ENCODE measurements at regions not wholly inside any gene's neighbourhood (a gene's known extent, or its start where the extent isn't known, plus 50 kb on each side); places are given as distances from the start of the nearest gene placed in this dataset.

- Histone ChIP-seq H3K9ac (ENCODE audit: extremely low read depth, insufficient read length, low read length) (no peak overlapping the region), H3K23me2 (ENCODE audit: insufficient read length, low read depth, low read length, poor library complexity, severe bottlenecking) (no peaks in the 10 kb centered on the region), H2BK20ac (ENCODE audit: low read depth, low read length, poor library complexity, severe bottlenecking) (no peak overlapping the region), H3K4ac (ENCODE audit: low read depth, low read length) (no peak overlapping the region), H2AK5ac (ENCODE audit: insufficient read length, low read length) (no peak overlapping the region), H3K27me3 (ENCODE audit: insufficient read depth, low read length) (no peaks in the 10 kb centered on the region; the same call in 1 of the 2 replicates), H2BK12ac (ENCODE audit: insufficient read length, low read depth, low read length) (no peak overlapping the region), H2BK5ac (ENCODE audit: insufficient read length, low read length) (no peak overlapping the region), H4K8ac (replicated peaks; ENCODE audit: insufficient read length, low read depth, low read length) (no peak overlapping the region), H4K20me1 (ENCODE audit: control insufficient read depth, insufficient read depth, insufficient read length) (no peaks in the 10 kb centered on the region), H3K79me2 (ENCODE audit: insufficient read depth, low read length) (no peaks in the 10 kb centered on the region), H3K9me3 (ENCODE audit: control insufficient read depth, low read depth, low read length) (peaks cover 18% of the 10 kb centered on the region), H3K27ac (ENCODE audit: insufficient read length, low read depth, low read length) (no peak overlapping the region), H2BK120ac (ENCODE audit: low read depth, low read length, poor library complexity, severe bottlenecking) (no peak overlapping the region), H3K23ac (ENCODE audit: insufficient read length, low read depth, low read length) (no peak overlapping the region), H4K91ac (ENCODE audit: insufficient read length, low read depth, low read length) (no peak overlapping the region), H3K56ac (ENCODE audit: insufficient read length, low read depth, low read length) (no peak overlapping the region), H4K5ac (ENCODE audit: insufficient read length, low read depth, low read length) (no peak overlapping the region), H3K79me1 (ENCODE audit: insufficient read depth, low read depth, low read length, poor library complexity, severe bottlenecking) (no peaks in the 10 kb centered on the region), H2BK15ac (ENCODE audit: low read depth, low read length) (no peak overlapping the region), H3K14ac (ENCODE audit: insufficient read depth, low read length) (no peak overlapping the region), H3K4me1 (ENCODE audit: insufficient read depth, low read length) (no peaks in the 10 kb centered on the region), H3K4me2 (ENCODE audit: insufficient read depth, insufficient read length, low read length) (no peak overlapping the region), H3K18ac (ENCODE audit: insufficient read length, low read depth, low read length) (no peak overlapping the region), H2AFZ (ENCODE audit: low read length) (no peak overlapping the region), H3T11ph (ENCODE audit: low read length) (no peak overlapping the region)
- Mint-ChIP-seq H3K4me3 (no peak overlapping the region), H3K36me3 (ENCODE audit: insufficient read depth in 1 of 3, low read depth in 3 of 3) (peaks cover 4 to 32% (median 18%) of the 10 kb centered on the region in 3 experiments), H3K9me3 (peaks cover 30 to 31% of the 10 kb centered on the region in 2 experiments), H3K4me1 (peaks cover 2 to 3% of the 10 kb centered on the region in 2 experiments; a peak in 1 of 4 replicates), H3K27ac (no peak overlapping the region), H3K27me3 (ENCODE audit: low read depth) (peaks cover 6% of the 10 kb centered on the region)
- TF ChIP-seq, protein P1, sequence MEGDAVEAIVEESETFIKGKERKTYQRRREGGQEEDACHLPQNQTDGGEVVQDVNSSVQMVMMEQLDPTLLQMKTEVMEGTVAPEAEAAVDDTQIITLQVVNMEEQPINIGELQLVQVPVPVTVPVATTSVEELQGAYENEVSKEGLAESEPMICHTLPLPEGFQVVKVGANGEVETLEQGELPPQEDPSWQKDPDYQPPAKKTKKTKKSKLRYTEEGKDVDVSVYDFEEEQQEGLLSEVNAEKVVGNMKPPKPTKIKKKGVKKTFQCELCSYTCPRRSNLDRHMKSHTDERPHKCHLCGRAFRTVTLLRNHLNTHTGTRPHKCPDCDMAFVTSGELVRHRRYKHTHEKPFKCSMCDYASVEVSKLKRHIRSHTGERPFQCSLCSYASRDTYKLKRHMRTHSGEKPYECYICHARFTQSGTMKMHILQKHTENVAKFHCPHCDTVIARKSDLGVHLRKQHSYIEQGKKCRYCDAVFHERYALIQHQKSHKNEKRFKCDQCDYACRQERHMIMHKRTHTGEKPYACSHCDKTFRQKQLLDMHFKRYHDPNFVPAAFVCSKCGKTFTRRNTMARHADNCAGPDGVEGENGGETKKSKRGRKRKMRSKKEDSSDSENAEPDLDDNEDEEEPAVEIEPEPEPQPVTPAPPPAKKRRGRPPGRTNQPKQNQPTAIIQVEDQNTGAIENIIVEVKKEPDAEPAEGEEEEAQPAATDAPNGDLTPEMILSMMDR (conservative IDR thresholded peaks at IDR 0.05): no peak
- WGBS (ENCODE audit: extremely low coverage, insufficient read length, low lambda C conversion rate): no CpG with 5 or more reads among the region's 2 CpGs
- no peak for DNase-seq
Measured at GRCh38 chr2:107553046-107553445, 273.6 kb upstream of the RGPD4 start.

All from H9 (cell line).